ENCODE measurements at regions not wholly inside any gene's neighbourhood (a gene's known extent, or its start where the extent isn't known, plus 50 kb on each side); places are given as distances from the start of the nearest gene placed in this dataset.

- Histone ChIP-seq H3K27ac (no peak overlapping the region), H3K27me3 (no peaks in the 10 kb centered on the region), H3K9me3 (no peaks in the 10 kb centered on the region), H3K4me3 (no peak overlapping the region), H3K36me3 (no peaks in the 10 kb centered on the region), H3K4me1 (peaks cover 0 to 4% (median 0%) of the 10 kb centered on the region in 4 donors)
- 88% methylated on average over 1 of the region's 1 CpG for WGBS, 2 donors
- no peak for DNase-seq (ENCODE audit: low spot score in 2 of 2)
- TF ChIP-seq EP300 (IDR thresholded peaks at IDR 0.05) (no peak), CTCF (IDR thresholded peaks at IDR 0.05) (no peak)
Observed at GRCh38 chr1:193634876-193635275, 448.5 kb upstream of the B3GALT2 start.

DNA sequence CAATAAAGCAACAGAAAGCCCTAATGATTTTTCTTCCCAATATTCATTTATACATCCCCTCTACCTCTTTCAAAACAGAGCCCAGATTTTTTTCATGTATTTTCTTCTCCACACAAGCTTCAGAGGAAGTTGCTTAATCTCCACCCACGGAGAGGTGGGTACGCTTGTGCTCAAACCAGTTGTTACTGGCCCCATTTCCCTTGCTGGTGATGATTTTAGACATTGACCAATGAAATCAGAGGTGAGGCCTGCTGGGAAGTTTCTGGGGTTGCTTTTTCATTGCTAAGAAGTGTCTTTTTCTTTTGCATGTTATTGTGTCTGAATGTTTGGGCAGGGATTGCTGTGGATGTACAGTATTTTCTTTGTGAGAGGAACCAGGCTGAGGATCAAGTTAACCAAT, 448.1 kb upstream of the B3GALT2 start:
- 60 to 80% methylated on average over 2 of the region's 2 CpGs for WGBS, 2 donors
- no peak for DNase-seq (ENCODE audit: low spot score in 2 of 2)
- TF ChIP-seq EP300 (IDR thresholded peaks at IDR 0.05) (no peak), CTCF (IDR thresholded peaks at IDR 0.05) (no peak), POLR2A (IDR thresholded peaks at IDR 0.05) (no peak)

GRCh38 chr1:193633991-193634390, 447.6 kb upstream of the B3GALT2 start:
- Histone ChIP-seq H3K36me3 (no peaks in the 10 kb centered on the region), H3K27ac (no peak overlapping the region), H3K27me3 (no peaks in the 10 kb centered on the region), H3K9me3 (no peaks in the 10 kb centered on the region), H3K4me3 (no peak overlapping the region), H3K4me1 (peaks cover 0 to 11% (median 0%) of the 10 kb centered on the region in 4 donors)
- no peak for DNase-seq (ENCODE audit: low spot score in 2 of 2)
- 37 to 74% methylated on average over 2 of the region's 2 CpGs for WGBS, 2 donors
- no peak for TF ChIP-seq EP300 (IDR thresholded peaks at IDR 0.05)
- TF ChIP-seq CTCF (IDR thresholded peaks at IDR 0.05): no peak
- TF ChIP-seq POLR2A (IDR thresholded peaks at IDR 0.05): no peak

More for the DNA sequence above, 448.1 kb upstream of the B3GALT2 start:
- no peaks in the 10 kb centered on the region for H3K9me3 ChIP-seq
- H3K4me1 ChIP-seq: peaks cover 0 to 7% (median 0%) of the 10 kb centered on the region in 4 donors
- H3K4me3 ChIP-seq: no peak overlapping the region
- no peaks in the 10 kb centered on the region for H3K36me3 ChIP-seq
- no peaks in the 10 kb centered on the region for H3K27me3 ChIP-seq
- no peak overlapping the region for H3K27ac ChIP-seq

DNA sequence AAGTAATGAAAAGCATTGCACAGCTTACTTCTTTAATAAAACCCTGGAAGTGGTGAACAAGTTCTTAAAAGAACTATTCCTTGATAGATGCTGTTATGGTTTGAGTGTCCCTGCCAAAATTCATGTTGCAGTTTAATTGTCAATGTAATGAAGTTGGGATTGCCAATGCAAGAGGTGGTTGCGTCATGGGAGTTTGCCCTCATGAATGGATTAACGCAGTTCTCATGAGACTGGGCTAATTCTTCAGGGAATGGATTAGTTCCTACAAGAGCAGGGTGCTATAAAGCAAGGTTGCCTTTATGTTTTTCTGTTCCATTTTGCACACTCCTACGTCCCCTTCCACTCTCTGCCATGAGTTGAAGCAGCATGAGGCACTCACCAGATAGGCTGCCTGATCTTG, 446.7 kb upstream of the B3GALT2 start:
- no peaks in the 10 kb centered on the region for H3K27me3 ChIP-seq
- H3K9me3 ChIP-seq: no peaks in the 10 kb centered on the region
- WGBS, 2 donors: 93 to 97% methylated on average over 3 of the region's 3 CpGs
- no peak overlapping the region for H3K27ac ChIP-seq
- H3K4me1 ChIP-seq: peaks cover 0 to 11% (median 0%) of the 10 kb centered on the region in 4 donors
- H3K4me3 ChIP-seq: no peak overlapping the region
- TF ChIP-seq EP300 (IDR thresholded peaks at IDR 0.05) (no peak), POLR2A (IDR thresholded peaks at IDR 0.05) (no peak), CTCF (IDR thresholded peaks at IDR 0.05) (no peak)
- no peak for DNase-seq (ENCODE audit: low spot score in 2 of 2)
- no peaks in the 10 kb centered on the region for H3K36me3 ChIP-seq

- TF ChIP-seq EP300 (IDR thresholded peaks at IDR 0.05): no peak
- no peak for TF ChIP-seq POLR2A (IDR thresholded peaks at IDR 0.05)
- no peak for TF ChIP-seq CTCF (IDR thresholded peaks at IDR 0.05)
- H3K27me3 ChIP-seq: no peaks in the 10 kb centered on the region
- H3K4me3 ChIP-seq: no peak overlapping the region
- no peaks in the 10 kb centered on the region for H3K36me3 ChIP-seq
- WGBS, 2 donors: 70% methylated on average over 3 of the region's 3 CpGs
- no peak for DNase-seq (ENCODE audit: low spot score in 2 of 2)
- H3K4me1 ChIP-seq: peaks cover 0 to 11% (median 0%) of the 10 kb centered on the region in 4 donors
- no peaks in the 10 kb centered on the region for H3K9me3 ChIP-seq
- H3K27ac ChIP-seq: no peak overlapping the region
Observed at GRCh38 chr1:193631306-193631705, 444.9 kb upstream of the B3GALT2 start.
